Ovary (tissue), 3 donors: ENCODE measurements at regions not wholly inside any gene's neighbourhood (a gene's known extent, or its start where the extent isn't known, plus 50 kb on each side); places are given as distances from the start of the nearest gene placed in this dataset.

Experiments
- POLR2A ChIP-seq: fragments of 450-650 bp; IDR thresholded peaks from one replicate; pipeline ENCODE4 v1.6.1; 2017; ENCODE audit warnings: antibody characterized with exemption, mild to moderate bottlenecking, moderate library complexity
- TF ChIP-seq, protein P1 (sequence below), 3 donors: fragments of 450-650 bp in 2 of 3; fragments of 200-600 bp in 1 of 3; IDR thresholded peaks; one replicate each; pipeline versions ENCODE4 v1.5.1 to v1.8.0; 2016 to 2022; ENCODE audit warnings: antibody characterized with exemption in 3 of 3, mild to moderate bottlenecking in 1 of 3
- donor health status: DM: no; HTN: no; CAD: no.

DNA sequence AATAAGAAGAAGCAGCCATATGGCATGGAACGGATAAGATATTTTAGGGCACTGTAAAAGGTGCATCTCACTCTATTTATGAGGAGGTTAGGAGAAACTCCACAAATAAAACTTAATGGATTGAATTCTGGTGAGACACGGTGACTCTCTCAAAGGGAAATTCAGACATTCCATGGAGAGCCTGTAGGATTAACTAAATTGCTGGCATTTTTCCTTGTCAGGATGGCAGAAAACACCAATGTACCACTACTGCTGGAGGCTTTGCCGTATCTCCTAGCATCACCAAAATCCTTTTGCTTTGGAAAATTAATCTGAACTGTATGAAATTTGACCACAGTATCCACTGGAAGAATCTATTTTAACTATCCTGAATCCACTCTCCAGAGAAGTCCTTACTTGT lies 79.3 kb downstream of the RBM43 start:
- TF ChIP-seq, protein P1, sequence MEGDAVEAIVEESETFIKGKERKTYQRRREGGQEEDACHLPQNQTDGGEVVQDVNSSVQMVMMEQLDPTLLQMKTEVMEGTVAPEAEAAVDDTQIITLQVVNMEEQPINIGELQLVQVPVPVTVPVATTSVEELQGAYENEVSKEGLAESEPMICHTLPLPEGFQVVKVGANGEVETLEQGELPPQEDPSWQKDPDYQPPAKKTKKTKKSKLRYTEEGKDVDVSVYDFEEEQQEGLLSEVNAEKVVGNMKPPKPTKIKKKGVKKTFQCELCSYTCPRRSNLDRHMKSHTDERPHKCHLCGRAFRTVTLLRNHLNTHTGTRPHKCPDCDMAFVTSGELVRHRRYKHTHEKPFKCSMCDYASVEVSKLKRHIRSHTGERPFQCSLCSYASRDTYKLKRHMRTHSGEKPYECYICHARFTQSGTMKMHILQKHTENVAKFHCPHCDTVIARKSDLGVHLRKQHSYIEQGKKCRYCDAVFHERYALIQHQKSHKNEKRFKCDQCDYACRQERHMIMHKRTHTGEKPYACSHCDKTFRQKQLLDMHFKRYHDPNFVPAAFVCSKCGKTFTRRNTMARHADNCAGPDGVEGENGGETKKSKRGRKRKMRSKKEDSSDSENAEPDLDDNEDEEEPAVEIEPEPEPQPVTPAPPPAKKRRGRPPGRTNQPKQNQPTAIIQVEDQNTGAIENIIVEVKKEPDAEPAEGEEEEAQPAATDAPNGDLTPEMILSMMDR (IDR thresholded peaks at IDR 0.05): no peak
- no peak for TF ChIP-seq POLR2A
